ENCODE measurements at regions not wholly inside any gene's neighbourhood (a gene's known extent, or its start where the extent isn't known, plus 50 kb on each side); places are given as distances from the start of the nearest gene placed in this dataset.

DNA sequence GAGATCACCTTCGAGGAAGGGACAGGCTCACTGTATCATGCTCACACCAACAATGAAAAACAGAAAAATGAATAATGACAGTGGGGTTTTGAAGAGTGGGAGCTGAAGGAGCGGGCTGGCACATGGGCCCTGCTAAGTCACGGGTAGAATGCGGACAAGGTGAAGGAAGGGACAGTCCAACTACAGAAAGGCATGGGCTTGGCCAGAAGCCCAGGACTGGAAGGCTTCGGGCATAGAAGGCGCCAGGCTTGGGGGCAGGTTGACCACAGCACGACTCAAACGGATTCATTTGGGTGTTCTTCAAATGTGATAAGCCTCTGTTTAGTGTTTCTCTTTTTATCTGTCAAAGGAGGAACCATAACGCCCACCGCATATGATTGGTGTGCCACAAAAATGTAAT is 509.5 kb downstream of the CCSER2 start:
- peak overlapping the region; percentile 90 for H3K27ac ChIP-seq (replicated peaks)
- H3K36me3 ChIP-seq = no peaks in the 10 kb centered on the region
- peak overlapping the region; percentile 10 for H3K4me3 ChIP-seq
- no peak for TF ChIP-seq CTCF (IDR thresholded peaks at IDR 0.05; ENCODE audit: borderline replicate concordance)
- peaks cover 18% of the 10 kb centered on the region for H3K4me1 ChIP-seq
- intact Hi-C loops (cut with micrococcal nuclease) = no loop called here
- H3K27me3 ChIP-seq (ENCODE audit: low read depth) = no peaks in the 10 kb centered on the region
- H3K9me3 ChIP-seq (replicated peaks) = no peaks in the 10 kb centered on the region
- peak; percentile 68 for DNase-seq

DNA sequence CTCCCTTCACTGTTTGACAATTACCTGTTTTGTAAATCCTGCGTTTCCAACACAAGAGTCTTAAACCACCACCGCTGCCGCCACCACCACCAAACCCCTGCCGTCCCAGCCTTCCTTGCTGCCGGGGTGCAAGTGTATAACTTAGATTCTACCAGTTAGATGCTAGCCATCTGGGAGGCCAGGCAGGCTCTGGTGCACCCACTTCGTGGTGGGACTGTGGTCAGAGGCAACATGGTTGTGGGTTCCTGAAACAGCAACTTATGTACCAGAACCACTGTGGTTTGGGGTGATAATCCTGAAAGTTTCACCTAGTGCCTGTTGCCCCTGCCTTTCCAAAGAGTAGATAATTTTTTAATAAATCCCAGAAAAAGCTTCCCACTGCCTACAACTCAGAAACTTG is 510.5 kb downstream of the CCSER2 start:
- intact Hi-C loops (cut with micrococcal nuclease) = no loop called here
- DNase-seq = no peak
- no peaks in the 10 kb centered on the region for H3K36me3 ChIP-seq
- no peak overlapping the region for H3K27ac ChIP-seq (replicated peaks)
- no peaks in the 10 kb centered on the region for H3K9me3 ChIP-seq (replicated peaks)
- no peak overlapping the region for H3K4me3 ChIP-seq
- H3K27me3 ChIP-seq (ENCODE audit: low read depth) = no peaks in the 10 kb centered on the region
- peaks cover 18% of the 10 kb centered on the region for H3K4me1 ChIP-seq
- TF ChIP-seq CTCF (IDR thresholded peaks at IDR 0.05; ENCODE audit: borderline replicate concordance) = no peak

- intact Hi-C loops (cut with micrococcal nuclease) = no loop called here
- no peak overlapping the region for H3K27ac ChIP-seq (replicated peaks)
- no peaks in the 10 kb centered on the region for H3K9me3 ChIP-seq (replicated peaks)
- no peaks in the 10 kb centered on the region for H3K36me3 ChIP-seq
- no peaks in the 10 kb centered on the region for H3K27me3 ChIP-seq (ENCODE audit: low read depth)
- DNase-seq = no peak
- TF ChIP-seq CTCF (IDR thresholded peaks at IDR 0.05; ENCODE audit: borderline replicate concordance) = no peak
- no peak overlapping the region for H3K4me3 ChIP-seq
- peaks cover 9% of the 10 kb centered on the region for H3K4me1 ChIP-seq
Measured at GRCh38 chr10:84842593-84842992, 514.2 kb downstream of the CCSER2 start.

DNA sequence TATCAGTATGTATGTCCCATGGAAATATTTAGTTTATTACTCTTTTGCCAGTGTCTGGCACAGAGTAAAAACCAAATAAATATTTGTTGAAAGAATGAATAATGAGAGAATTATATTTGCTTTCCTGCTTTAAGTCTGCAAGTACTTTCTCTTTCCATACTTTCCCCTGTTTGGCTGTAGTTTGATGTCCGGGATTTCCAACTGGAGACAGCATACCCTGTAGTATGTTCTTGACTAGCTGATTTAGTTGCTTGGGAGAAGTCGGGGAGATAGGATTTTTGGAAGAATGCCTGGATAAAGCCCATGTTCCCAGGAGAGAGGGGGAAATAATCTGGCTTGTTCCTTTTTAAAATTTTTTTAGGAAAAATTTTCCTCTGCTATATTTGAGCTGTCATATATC is 516.1 kb downstream of the CCSER2 start:
- Histone ChIP-seq H3K27ac (replicated peaks) (no peak overlapping the region), H3K9me3 (replicated peaks) (no peaks in the 10 kb centered on the region), H3K4me1 (peaks cover 3% of the 10 kb centered on the region), H3K4me3 (no peak overlapping the region), H3K27me3 (ENCODE audit: low read depth) (no peaks in the 10 kb centered on the region), H3K36me3 (no peaks in the 10 kb centered on the region)
- no peak for TF ChIP-seq CTCF (IDR thresholded peaks at IDR 0.05; ENCODE audit: borderline replicate concordance)
- no peak for DNase-seq
- intact Hi-C loops (cut with micrococcal nuclease) = no loop called here

DNA sequence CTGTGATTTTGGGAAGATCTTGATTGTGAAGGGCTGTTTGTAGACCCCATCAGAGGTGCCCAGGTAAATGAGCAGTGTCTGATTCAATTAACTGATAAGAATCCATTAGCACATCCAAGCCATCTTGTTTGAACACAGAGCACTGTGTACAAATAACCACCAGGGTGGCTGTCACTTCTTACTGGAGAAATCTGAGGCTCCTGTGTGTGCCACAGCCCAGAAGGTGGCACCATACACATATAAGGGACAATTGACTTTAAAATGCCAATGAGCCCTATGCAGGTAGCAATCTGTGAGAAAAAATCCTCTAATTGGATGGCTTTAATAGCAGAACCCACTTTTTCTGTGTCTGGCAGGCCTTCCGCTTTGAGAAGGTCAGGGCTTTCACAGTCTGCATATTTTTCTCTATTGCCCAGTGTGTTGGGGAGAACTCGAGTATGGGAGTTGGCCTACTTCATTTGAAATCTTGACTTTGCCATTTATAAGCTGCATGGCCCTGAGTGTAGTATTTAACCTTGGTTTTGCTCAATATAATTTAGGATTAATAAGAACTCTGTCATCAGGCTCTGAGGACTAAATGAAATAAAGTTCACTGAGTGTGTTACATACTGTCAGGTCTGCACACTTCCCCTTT is 517.4 kb downstream of the CCSER2 start:
- TF ChIP-seq CTCF (IDR thresholded peaks at IDR 0.05; ENCODE audit: borderline replicate concordance) = peak; percentile 69
- no peaks in the 10 kb centered on the region for H3K9me3 ChIP-seq (replicated peaks)
- H3K4me3 ChIP-seq = no peak overlapping the region
- intact Hi-C loops (cut with micrococcal nuclease) = no loop called here
- H3K4me1 ChIP-seq = peaks cover 2% of the 10 kb centered on the region
- no peaks in the 10 kb centered on the region for H3K27me3 ChIP-seq (ENCODE audit: low read depth)
- H3K27ac ChIP-seq (replicated peaks) = no peak overlapping the region
- no peaks in the 10 kb centered on the region for H3K36me3 ChIP-seq
- no peak for DNase-seq

All from left ventricle myocardium inferior (tissue), 1 donor.